Activated CD8-positive, alpha-beta memory T cell treated with anti-CD3 and anti-CD28 coated beads, Interleukin-2, amount 10 ng/mL, durations not matched to agents 7 days and 5 days (primary cell): ENCODE measurements at regions not wholly inside any gene's neighbourhood (a gene's known extent, or its start where the extent isn't known, plus 50 kb on each side); places are given as distances from the start of the nearest gene placed in this dataset.

Experiments used
- ATAC-seq: fragments of 150-1000 bp; cut with Tn5 transposase; one replicate; pipeline ENCODE4 v1.10.0; 2021; ENCODE audit warnings: moderate library complexity
- CTCF ChIA-PET: fragments of 350-600 bp; sonication (Branson Sonifier 250); formaldehyde crosslinking; loops from one replicate; lab custom pipeline; 2021; ENCODE audit warnings: antibody characterized with exemption; lab: Charles Lee
- DNase-seq: peaks from one replicate; pipeline ENCODE4 v3.0.0-alpha.2; 2020
- H3K27ac Mint-ChIP-seq: one replicate; pipeline ENCODE4 v1.8.0; 2021; ENCODE audit warnings: mild to moderate bottlenecking, mixed read lengths
- H3K27me3 Mint-ChIP-seq: one replicate; pipeline ENCODE4 v1.8.0; 2021; ENCODE audit warnings: mixed read lengths
- H3K36me3 Mint-ChIP-seq: one replicate; pipeline ENCODE4 v1.8.0; 2021; ENCODE audit warnings: mild to moderate bottlenecking, mixed read lengths
- H3K4me1 Mint-ChIP-seq: one replicate; pipeline ENCODE4 v1.8.0; 2021; ENCODE audit warnings: mixed read lengths
- H3K4me3 Mint-ChIP-seq: one replicate; pipeline ENCODE4 v1.8.0; 2021; ENCODE audit warnings: mild to moderate bottlenecking, moderate library complexity, mixed read lengths
- H3K9me3 Mint-ChIP-seq: one replicate; pipeline ENCODE4 v1.8.0; 2022; ENCODE audit warnings: low read depth, mixed read lengths

DNA sequence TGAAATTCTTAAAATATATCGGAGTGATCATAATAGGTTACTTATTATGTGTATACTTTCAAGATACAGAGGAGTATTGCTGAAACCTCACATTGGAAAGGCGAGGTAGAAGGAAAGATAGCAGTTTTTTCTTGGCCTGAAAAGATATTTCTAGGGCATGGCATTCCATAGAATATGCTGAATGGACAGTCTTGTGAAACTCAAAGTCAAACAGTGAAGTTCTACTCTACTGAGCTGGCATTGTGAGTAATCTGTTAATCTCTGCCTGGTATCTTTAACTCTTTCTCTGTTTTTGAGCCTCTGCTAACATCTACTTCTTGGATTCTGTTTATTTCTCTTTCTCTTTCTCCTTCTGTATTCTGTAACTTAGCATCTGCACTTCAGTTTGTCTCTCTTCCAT is 176.3 kb upstream of the ZBTB20 start:
- Mint-ChIP-seq H3K27ac (no peak overlapping the region), H3K27me3 (no peaks in the 10 kb centered on the region), H3K9me3 (no peaks in the 10 kb centered on the region), H3K36me3 (no peaks in the 10 kb centered on the region), H3K4me1 (no peaks in the 10 kb centered on the region), H3K4me3 (no peak overlapping the region)
- CTCF ChIA-PET = no interaction called here
- DNase-seq (no peak), ATAC-seq (no peak)

DNA sequence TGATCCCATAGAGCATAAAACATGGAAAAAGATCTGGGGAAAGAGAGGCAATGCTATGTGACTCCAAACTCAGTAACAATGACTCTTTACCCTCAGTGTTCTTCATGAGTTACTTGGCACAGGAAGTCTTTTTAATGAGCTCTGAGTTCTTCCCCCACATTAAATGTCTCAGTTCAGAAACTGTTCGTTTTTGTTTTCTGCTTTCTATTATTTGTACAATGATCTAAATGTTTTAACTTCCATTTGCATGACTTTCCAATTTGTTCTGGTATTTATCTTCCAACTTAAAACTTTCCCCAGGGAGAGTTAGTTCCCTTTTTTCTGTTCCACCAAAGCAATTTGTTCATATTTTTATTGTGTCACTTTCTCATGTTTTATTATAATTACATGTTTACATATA is 177.0 kb upstream of the ZBTB20 start:
- no peaks in the 10 kb centered on the region for H3K4me1 Mint-ChIP-seq
- H3K9me3 Mint-ChIP-seq = no peaks in the 10 kb centered on the region
- DNase-seq (no peak), ATAC-seq (no peak)
- no peaks in the 10 kb centered on the region for H3K27me3 Mint-ChIP-seq
- H3K4me3 Mint-ChIP-seq = no peak overlapping the region
- no peaks in the 10 kb centered on the region for H3K36me3 Mint-ChIP-seq
- CTCF ChIA-PET = no interaction called here
- no peak overlapping the region for H3K27ac Mint-ChIP-seq

GRCh38 chr3:115325539-115325938 is 178.5 kb upstream of the ZBTB20 start:
- no peaks in the 10 kb centered on the region for H3K27me3 Mint-ChIP-seq
- H3K4me1 Mint-ChIP-seq = no peaks in the 10 kb centered on the region
- no peaks in the 10 kb centered on the region for H3K36me3 Mint-ChIP-seq
- H3K27ac Mint-ChIP-seq = no peak overlapping the region
- no peak for ATAC-seq
- CTCF ChIA-PET = interaction anchor here (1.0 kb wide), 1 partner anchor 10 kb away, joined by 4 read pairs; no protein-coding TSS in a partner anchor
- no peak for DNase-seq
- H3K9me3 Mint-ChIP-seq = no peaks in the 10 kb centered on the region
- no peak overlapping the region for H3K4me3 Mint-ChIP-seq

- no peak overlapping the region for H3K27ac Mint-ChIP-seq
- H3K36me3 Mint-ChIP-seq = no peaks in the 10 kb centered on the region
- no peaks in the 10 kb centered on the region for H3K4me1 Mint-ChIP-seq
- H3K4me3 Mint-ChIP-seq = no peak overlapping the region
- ATAC-seq (no peak), DNase-seq (no peak)
- no peaks in the 10 kb centered on the region for H3K9me3 Mint-ChIP-seq
- peaks cover 6% of the 10 kb centered on the region for H3K27me3 Mint-ChIP-seq
- CTCF ChIA-PET = no interaction called here
Measured at GRCh38 chr3:115330430-115330829, 183.3 kb upstream of the ZBTB20 start.

- Mint-ChIP-seq H3K9me3 (no peaks in the 10 kb centered on the region), H3K27me3 (peaks cover 6% of the 10 kb centered on the region), H3K4me3 (no peak overlapping the region), H3K27ac (no peak overlapping the region), H3K36me3 (no peaks in the 10 kb centered on the region), H3K4me1 (no peaks in the 10 kb centered on the region)
- CTCF ChIA-PET = no interaction called here
- DNase-seq (no peak), ATAC-seq (no peak)
Measured at GRCh38 chr3:115332998-115333397, 185.9 kb upstream of the ZBTB20 start.

DNA sequence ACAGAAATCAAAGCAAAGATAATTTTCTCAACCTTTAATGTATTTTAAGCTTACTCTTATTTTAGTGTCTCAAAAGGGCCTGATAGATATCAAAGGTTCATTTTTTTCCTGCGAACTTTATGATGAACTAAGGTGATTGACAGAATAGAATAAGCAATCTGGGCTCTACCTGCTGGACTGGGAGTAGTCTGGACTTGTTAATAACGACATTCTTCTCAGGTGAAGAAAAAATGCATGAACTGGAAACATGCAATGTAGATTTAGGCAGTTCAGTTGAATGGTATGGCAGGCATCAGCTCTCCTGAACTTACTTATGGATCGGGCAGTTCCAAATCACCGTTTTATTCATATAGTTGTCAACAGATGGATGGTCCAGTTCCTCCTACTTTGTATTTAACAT is 189.7 kb upstream of the ZBTB20 start:
- no peak for DNase-seq
- H3K9me3 Mint-ChIP-seq = no peaks in the 10 kb centered on the region
- H3K4me1 Mint-ChIP-seq = peaks cover 4% of the 10 kb centered on the region
- no peak for ATAC-seq
- CTCF ChIA-PET = no interaction called here
- H3K4me3 Mint-ChIP-seq = no peak overlapping the region
- peaks cover 6% of the 10 kb centered on the region for H3K27me3 Mint-ChIP-seq
- H3K27ac Mint-ChIP-seq = no peak overlapping the region
- H3K36me3 Mint-ChIP-seq = no peaks in the 10 kb centered on the region

- Mint-ChIP-seq H3K27ac (no peak overlapping the region), H3K4me1 (peaks cover 4% of the 10 kb centered on the region), H3K9me3 (no peaks in the 10 kb centered on the region), H3K27me3 (peaks cover 3% of the 10 kb centered on the region), H3K4me3 (no peak overlapping the region), H3K36me3 (no peaks in the 10 kb centered on the region)
- ATAC-seq (no peak), DNase-seq (no peak)
- CTCF ChIA-PET = interaction anchor here (0.6 kb wide), 1 partner anchor 76 kb away, joined by 4 read pairs; no protein-coding TSS in a partner anchor
Measured at GRCh38 chr3:115340586-115340985, 193.5 kb upstream of the ZBTB20 start.

DNA sequence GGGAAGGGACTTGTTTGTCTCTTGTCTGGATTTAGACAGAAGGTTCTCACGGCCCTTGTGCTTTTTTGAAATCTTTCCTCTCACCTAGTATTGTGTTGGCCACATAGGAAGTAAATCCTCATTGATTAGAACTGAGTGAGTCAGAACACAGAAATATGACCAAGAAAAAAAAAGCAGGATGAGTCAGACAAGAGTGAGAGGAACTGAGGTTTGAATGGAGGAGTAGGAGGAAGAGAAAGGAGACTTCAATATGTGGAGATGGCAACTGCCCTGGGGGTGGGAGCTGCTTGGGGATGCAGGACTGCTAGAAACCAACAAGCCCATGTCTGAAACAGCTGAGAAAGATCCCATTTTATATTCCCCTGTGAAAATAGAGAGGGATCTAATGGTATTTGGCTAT is 194.1 kb upstream of the ZBTB20 start:
- no peaks in the 10 kb centered on the region for H3K9me3 Mint-ChIP-seq
- H3K27ac Mint-ChIP-seq = no peak overlapping the region
- no peaks in the 10 kb centered on the region for H3K36me3 Mint-ChIP-seq
- H3K4me3 Mint-ChIP-seq = no peak overlapping the region
- CTCF ChIA-PET = no interaction called here
- ATAC-seq (peak; percentile 47), DNase-seq (no peak)
- peaks cover 3% of the 10 kb centered on the region for H3K27me3 Mint-ChIP-seq
- peaks cover 4% of the 10 kb centered on the region for H3K4me1 Mint-ChIP-seq

GRCh38 chr3:115347737-115348136 is 200.6 kb upstream of the ZBTB20 start:
- H3K4me3 Mint-ChIP-seq = no peak overlapping the region
- CTCF ChIA-PET = no interaction called here

DNA sequence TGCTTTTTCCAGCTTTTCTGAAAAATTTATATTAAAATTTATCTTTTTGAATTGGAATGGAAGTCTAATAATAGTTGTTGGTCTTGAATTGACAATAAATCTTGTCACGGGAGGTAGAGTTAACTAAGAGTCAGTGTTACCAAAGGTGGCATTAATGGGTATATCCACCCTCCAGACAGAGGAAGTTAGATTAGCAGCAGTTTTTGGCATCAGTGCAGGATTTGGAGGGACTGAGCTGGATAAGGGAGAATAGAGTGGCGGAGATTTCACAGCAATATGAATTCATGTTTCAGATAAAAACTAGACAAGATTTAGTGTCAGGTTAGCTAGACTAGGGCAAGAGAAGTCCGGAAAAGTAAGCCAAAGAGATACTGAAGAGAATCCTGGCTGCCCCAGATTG is 201.3 kb upstream of the ZBTB20 start:
- no peak overlapping the region for H3K27ac Mint-ChIP-seq
- H3K9me3 Mint-ChIP-seq = no peaks in the 10 kb centered on the region
- CTCF ChIA-PET = no interaction called here
- no peak overlapping the region for H3K4me3 Mint-ChIP-seq
- ATAC-seq (no peak), DNase-seq (no peak)
- no peaks in the 10 kb centered on the region for H3K4me1 Mint-ChIP-seq
- no peaks in the 10 kb centered on the region for H3K36me3 Mint-ChIP-seq
- H3K27me3 Mint-ChIP-seq = peaks cover 3% of the 10 kb centered on the region

More at GRCh38 chr3:115347737-115348136, 200.6 kb upstream of the ZBTB20 start:
- no peak for DNase-seq
- no peak overlapping the region for H3K27ac Mint-ChIP-seq
- no peak for ATAC-seq
- no peaks in the 10 kb centered on the region for H3K36me3 Mint-ChIP-seq
- peaks cover 3% of the 10 kb centered on the region for H3K27me3 Mint-ChIP-seq
- H3K9me3 Mint-ChIP-seq = no peaks in the 10 kb centered on the region
- H3K4me1 Mint-ChIP-seq = no peaks in the 10 kb centered on the region

- H3K9me3 Mint-ChIP-seq = no peaks in the 10 kb centered on the region
- no peaks in the 10 kb centered on the region for H3K36me3 Mint-ChIP-seq
- no peak for DNase-seq
- no peaks in the 10 kb centered on the region for H3K4me1 Mint-ChIP-seq
- H3K27me3 Mint-ChIP-seq = no peaks in the 10 kb centered on the region
- no peak for ATAC-seq
- H3K27ac Mint-ChIP-seq = no peak overlapping the region
- CTCF ChIA-PET = no interaction called here
- no peak overlapping the region for H3K4me3 Mint-ChIP-seq
Measured at GRCh38 chr3:115348951-115349745, 202.1 kb upstream of the ZBTB20 start.

- H3K9me3 Mint-ChIP-seq = no peaks in the 10 kb centered on the region
- no peaks in the 10 kb centered on the region for H3K4me1 Mint-ChIP-seq
- no peak for ATAC-seq
- no peak overlapping the region for H3K4me3 Mint-ChIP-seq
- CTCF ChIA-PET = interaction anchor here (0.9 kb wide), 1 partner anchor 435 kb away, joined by 3 read pairs; no protein-coding TSS in a partner anchor
- H3K27ac Mint-ChIP-seq = no peak overlapping the region
- no peaks in the 10 kb centered on the region for H3K36me3 Mint-ChIP-seq
- H3K27me3 Mint-ChIP-seq = no peaks in the 10 kb centered on the region
- DNase-seq = no peak
Measured at GRCh38 chr3:115350606-115351005, 203.5 kb upstream of the ZBTB20 start.

- no peaks in the 10 kb centered on the region for H3K4me1 Mint-ChIP-seq
- H3K36me3 Mint-ChIP-seq = no peaks in the 10 kb centered on the region
- ATAC-seq = no peak
- no peak overlapping the region for H3K4me3 Mint-ChIP-seq
- DNase-seq = no peak
- no peaks in the 10 kb centered on the region for H3K9me3 Mint-ChIP-seq
- H3K27me3 Mint-ChIP-seq = no peaks in the 10 kb centered on the region
- CTCF ChIA-PET = interaction anchor here (0.9 kb wide), 1 partner anchor 435 kb away, joined by 3 read pairs; no protein-coding TSS in a partner anchor
- no peak overlapping the region for H3K27ac Mint-ChIP-seq
Measured at GRCh38 chr3:115351193-115351592, 204.1 kb upstream of the ZBTB20 start.

DNA sequence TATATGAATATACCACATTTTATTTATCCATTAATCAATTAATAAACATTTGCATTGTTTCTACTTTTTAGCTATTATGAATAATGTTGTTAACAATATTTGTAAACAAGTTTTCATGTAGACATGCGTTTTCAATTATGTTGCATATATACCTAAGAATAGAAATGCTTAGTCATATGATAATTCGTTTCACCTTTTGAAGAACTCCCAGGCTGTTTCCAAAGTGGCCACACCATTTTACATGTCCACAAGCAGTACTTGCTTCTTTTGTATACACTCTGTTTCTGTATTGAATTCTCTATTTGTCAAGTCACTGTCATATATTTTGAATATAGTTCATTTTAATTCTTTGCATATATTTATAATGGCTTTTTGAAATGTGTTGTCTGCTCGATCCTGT is 206.9 kb upstream of the ZBTB20 start:
- Mint-ChIP-seq H3K36me3 (no peaks in the 10 kb centered on the region), H3K27ac (no peak overlapping the region), H3K4me1 (peaks cover 2% of the 10 kb centered on the region), H3K4me3 (no peak overlapping the region), H3K27me3 (no peaks in the 10 kb centered on the region), H3K9me3 (no peaks in the 10 kb centered on the region)
- DNase-seq (no peak), ATAC-seq (no peak)
- CTCF ChIA-PET = no interaction called here
